Germinal center (tissue), 1 donor: ENCODE measurements at regions not wholly inside any gene's neighbourhood (a gene's known extent, or its start where the extent isn't known, plus 50 kb on each side); places are given as distances from the start of the nearest gene placed in this dataset.

ENCODE experiments used
- DNase-seq: peaks from one replicate; pipeline ENCODE4 v3.0.0; 2012; ENCODE audit warnings: mixed read lengths, low spot score

GRCh38 chr5:6006838-6007314 lies 371.5 kb downstream of the MED10 start:
- DNase-seq = no peak

GRCh38 chr5:6003040-6003825 lies 375.1 kb downstream of the MED10 start:
- DNase-seq = no peak

GRCh38 chr5:6000867-6001266 lies 377.5 kb downstream of the MED10 start:
- no peak for DNase-seq

GRCh38 chr5:5995819-5996218 lies 382.5 kb downstream of the MED10 start:
- no peak for DNase-seq

- no peak for DNase-seq
Observed at GRCh38 chr5:5986492-5987178, 391.7 kb downstream of the MED10 start.

- no peak for DNase-seq
Observed at GRCh38 chr5:5985332-5985731, 393.0 kb downstream of the MED10 start.

GRCh38 chr5:5983261-5983980 lies 394.9 kb downstream of the MED10 start:
- no peak for DNase-seq

- no peak for DNase-seq
Observed at GRCh38 chr5:5981562-5981961, 396.8 kb downstream of the MED10 start.

- no peak for DNase-seq
Observed at GRCh38 chr5:5980538-5980895, 397.8 kb downstream of the MED10 start.

- no peak for DNase-seq
Observed at GRCh38 chr5:5979761-5980537, 398.4 kb downstream of the MED10 start.

GRCh38 chr5:5979377-5979760 lies 399.0 kb downstream of the MED10 start:
- no peak for DNase-seq

- no peak for DNase-seq
Observed at GRCh38 chr5:5978501-5979376, 399.6 kb downstream of the MED10 start.

- DNase-seq = no peak
Observed at GRCh38 chr5:5971203-5971602, 407.1 kb downstream of the MED10 start.

GRCh38 chr5:5969942-5970483 lies 408.3 kb downstream of the MED10 start:
- DNase-seq = no peak

GRCh38 chr5:5968981-5969380 lies 409.4 kb downstream of the MED10 start:
- DNase-seq = no peak

GRCh38 chr5:5967944-5968343 lies 410.4 kb downstream of the MED10 start:
- DNase-seq = no peak

- DNase-seq = no peak
Observed at GRCh38 chr5:5967373-5967772, 411.0 kb downstream of the MED10 start.

GRCh38 chr5:5965132-5965531 lies 413.2 kb downstream of the MED10 start:
- DNase-seq = no peak

GRCh38 chr5:5964347-5964746 lies 414.0 kb downstream of the MED10 start:
- DNase-seq = no peak

GRCh38 chr5:5957737-5958136 lies 420.6 kb downstream of the MED10 start:
- DNase-seq = no peak

GRCh38 chr5:5954275-5954598 lies 424.1 kb downstream of the MED10 start:
- no peak for DNase-seq
